ENCODE measurements at regions not wholly inside any gene's neighbourhood (a gene's known extent, or its start where the extent isn't known, plus 50 kb on each side); places are given as distances from the start of the nearest gene placed in this dataset.

DNA sequence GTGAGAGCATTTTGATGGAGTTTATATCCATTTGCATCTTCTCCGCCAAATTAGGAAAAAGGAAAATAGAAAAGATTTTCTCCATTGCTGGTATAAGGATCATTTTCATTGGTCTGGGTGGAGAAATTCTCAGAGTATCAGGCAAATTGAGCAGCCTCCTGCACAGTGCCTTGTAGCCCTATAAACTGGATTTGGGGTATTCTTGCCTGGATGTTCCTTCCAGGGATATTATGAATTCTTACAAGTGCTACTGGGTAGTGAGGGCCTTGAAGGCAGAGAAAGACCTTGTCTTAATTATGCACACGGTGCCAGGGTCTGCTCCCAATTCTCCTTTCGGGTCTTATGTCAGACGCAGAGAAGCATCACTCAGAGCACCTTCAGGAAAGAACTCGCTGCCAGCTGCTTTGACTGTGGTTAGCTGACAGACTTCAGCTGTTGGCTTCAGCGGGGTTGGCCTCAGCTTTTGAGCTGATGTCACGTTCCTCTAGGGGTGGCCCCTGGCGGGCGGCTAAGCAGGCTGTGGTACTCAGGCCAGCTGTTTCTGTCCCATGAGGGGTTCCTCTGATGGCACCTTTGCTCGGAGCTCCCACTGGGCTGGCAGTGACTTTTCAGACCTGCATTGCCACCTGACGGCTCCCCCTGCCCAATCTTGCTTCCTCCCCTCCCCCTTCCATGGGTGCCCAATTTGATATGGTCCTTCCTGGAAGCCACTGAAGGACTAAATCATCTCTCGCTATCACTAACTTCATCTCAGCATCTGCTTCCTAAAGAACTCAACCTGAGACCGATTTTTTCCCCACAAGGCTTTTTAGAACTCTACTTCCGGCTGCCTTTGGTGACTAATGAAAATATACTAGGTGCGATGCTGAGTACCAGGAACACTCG lies 519.5 kb downstream of the BCOR start:
- Mint-ChIP-seq H3K27me3 (ENCODE audit: insufficient read depth, unreplicated experiment) (no peaks in the 10 kb centered on the region), H3K9me3 (ENCODE audit: unreplicated experiment) (no peaks in the 10 kb centered on the region), H3K27ac (ENCODE audit: unreplicated experiment) (no peak overlapping the region), H3K4me3 (ENCODE audit: unreplicated experiment) (no peak overlapping the region), H3K4me1 (ENCODE audit: low read depth, unreplicated experiment) (no peaks in the 10 kb centered on the region), H3K36me3 (ENCODE audit: insufficient read depth, unreplicated experiment) (no peaks in the 10 kb centered on the region)
- ChIA-PET CTCF (no interaction called here), POLR2A (no interaction called here)
- no TSS peak for BruUV-seq (replicated peaks)
- TF ChIP-seq, protein P1, sequence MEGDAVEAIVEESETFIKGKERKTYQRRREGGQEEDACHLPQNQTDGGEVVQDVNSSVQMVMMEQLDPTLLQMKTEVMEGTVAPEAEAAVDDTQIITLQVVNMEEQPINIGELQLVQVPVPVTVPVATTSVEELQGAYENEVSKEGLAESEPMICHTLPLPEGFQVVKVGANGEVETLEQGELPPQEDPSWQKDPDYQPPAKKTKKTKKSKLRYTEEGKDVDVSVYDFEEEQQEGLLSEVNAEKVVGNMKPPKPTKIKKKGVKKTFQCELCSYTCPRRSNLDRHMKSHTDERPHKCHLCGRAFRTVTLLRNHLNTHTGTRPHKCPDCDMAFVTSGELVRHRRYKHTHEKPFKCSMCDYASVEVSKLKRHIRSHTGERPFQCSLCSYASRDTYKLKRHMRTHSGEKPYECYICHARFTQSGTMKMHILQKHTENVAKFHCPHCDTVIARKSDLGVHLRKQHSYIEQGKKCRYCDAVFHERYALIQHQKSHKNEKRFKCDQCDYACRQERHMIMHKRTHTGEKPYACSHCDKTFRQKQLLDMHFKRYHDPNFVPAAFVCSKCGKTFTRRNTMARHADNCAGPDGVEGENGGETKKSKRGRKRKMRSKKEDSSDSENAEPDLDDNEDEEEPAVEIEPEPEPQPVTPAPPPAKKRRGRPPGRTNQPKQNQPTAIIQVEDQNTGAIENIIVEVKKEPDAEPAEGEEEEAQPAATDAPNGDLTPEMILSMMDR (IDR thresholded peaks at IDR 0.05; ENCODE audit: insufficient read depth in 1 of 2, low read depth in 1 of 2, low read length in 1 of 2, severe bottlenecking in 1 of 2, unreplicated experiment in 1 of 2), result no peak
- no peaks in the 10 kb centered on the region for H3K36me3 ChIP-seq (ENCODE audit: control insufficient read depth, insufficient read depth, low read length)
- intact Hi-C loops (cut with micrococcal nuclease; ENCODE audit: unreplicated experiment), result no loop called here
- no peaks in the 10 kb centered on the region for H3K9me3 ChIP-seq
- no peak overlapping the region for H3K4me3 ChIP-seq (ENCODE audit: low read depth, low read length)
- no peaks in the 10 kb centered on the region for H3K4me1 ChIP-seq
- no peaks in the 10 kb centered on the region for H3K27me3 ChIP-seq (replicated peaks; ENCODE audit: control insufficient read depth, insufficient read depth, low read length)
- no peak for DNase-seq

DNA sequence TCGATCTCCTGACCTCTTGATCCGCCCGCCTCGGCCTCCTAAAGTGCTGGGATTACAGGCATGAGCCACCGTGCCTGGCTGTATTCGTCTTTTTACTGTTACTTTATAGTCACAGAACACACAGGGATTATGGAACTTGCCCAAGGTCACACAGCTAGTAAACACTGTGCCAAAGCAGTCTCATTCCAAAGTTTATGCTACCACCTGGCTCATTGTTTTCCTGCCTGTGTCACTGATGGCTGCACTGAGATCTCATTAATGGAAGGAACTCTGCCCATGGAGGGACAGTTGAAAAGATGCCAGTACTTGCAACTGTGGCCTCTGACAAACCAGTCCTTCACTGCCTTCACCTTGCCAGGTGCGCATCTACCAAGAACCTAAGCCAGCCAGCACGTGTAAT lies 517.7 kb downstream of the BCOR start:
- no peaks in the 10 kb centered on the region for H3K36me3 Mint-ChIP-seq (ENCODE audit: insufficient read depth, unreplicated experiment)
- no peak overlapping the region for H3K27ac Mint-ChIP-seq (ENCODE audit: unreplicated experiment)
- BruUV-seq (replicated peaks), result no TSS peak
- DNase-seq, result no peak
- Histone ChIP-seq H3K4me3 (ENCODE audit: low read depth, low read length) (no peak overlapping the region), H3K36me3 (ENCODE audit: control insufficient read depth, insufficient read depth, low read length) (no peaks in the 10 kb centered on the region), H3K4me1 (no peaks in the 10 kb centered on the region), H3K27me3 (replicated peaks; ENCODE audit: control insufficient read depth, insufficient read depth, low read length) (no peaks in the 10 kb centered on the region), H3K9me3 (no peaks in the 10 kb centered on the region)
- CTCF ChIA-PET, result no interaction called here
- no peaks in the 10 kb centered on the region for H3K4me1 Mint-ChIP-seq (ENCODE audit: low read depth, unreplicated experiment)
- no peaks in the 10 kb centered on the region for H3K9me3 Mint-ChIP-seq (ENCODE audit: unreplicated experiment)
- intact Hi-C loops (cut with micrococcal nuclease; ENCODE audit: unreplicated experiment), result no loop called here
- H3K27me3 Mint-ChIP-seq (ENCODE audit: insufficient read depth, unreplicated experiment), result no peaks in the 10 kb centered on the region
- no peak overlapping the region for H3K4me3 Mint-ChIP-seq (ENCODE audit: unreplicated experiment)
- POLR2A ChIA-PET, result no interaction called here
- TF ChIP-seq, protein P1 (IDR thresholded peaks at IDR 0.05; ENCODE audit: insufficient read depth in 1 of 2, low read depth in 1 of 2, low read length in 1 of 2, severe bottlenecking in 1 of 2, unreplicated experiment in 1 of 2), result no peak

DNA sequence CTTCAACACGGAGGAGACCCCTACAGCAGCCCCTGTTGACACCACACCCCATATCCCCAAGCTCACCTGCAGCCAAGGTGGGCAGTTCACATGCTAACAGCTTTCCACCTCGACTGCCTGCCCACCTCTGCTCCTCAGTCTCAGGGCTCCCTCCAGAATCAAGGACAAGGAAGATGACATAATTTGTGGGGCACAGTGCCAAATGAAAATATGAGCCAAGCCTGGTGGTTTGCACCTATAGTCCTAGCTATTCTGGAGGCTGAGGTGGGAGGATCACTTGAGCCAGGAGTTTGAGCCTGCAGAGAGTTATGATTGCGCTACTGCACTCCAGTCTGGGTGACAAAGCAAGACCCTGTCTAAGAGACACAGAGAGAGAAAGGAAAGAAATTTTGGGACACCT lies 516.3 kb downstream of the BCOR start:
- H3K27me3 Mint-ChIP-seq (ENCODE audit: insufficient read depth, unreplicated experiment), result no peaks in the 10 kb centered on the region
- ChIA-PET POLR2A (no interaction called here), CTCF (no interaction called here)
- intact Hi-C loops (cut with micrococcal nuclease; ENCODE audit: unreplicated experiment), result no loop called here
- DNase-seq, result no peak
- Histone ChIP-seq H3K27me3 (replicated peaks; ENCODE audit: control insufficient read depth, insufficient read depth, low read length) (no peaks in the 10 kb centered on the region), H3K4me3 (ENCODE audit: low read depth, low read length) (no peak overlapping the region), H3K36me3 (ENCODE audit: control insufficient read depth, insufficient read depth, low read length) (no peaks in the 10 kb centered on the region), H3K4me1 (no peaks in the 10 kb centered on the region), H3K9me3 (no peaks in the 10 kb centered on the region)
- H3K4me1 Mint-ChIP-seq (ENCODE audit: low read depth, unreplicated experiment), result no peaks in the 10 kb centered on the region
- H3K36me3 Mint-ChIP-seq (ENCODE audit: insufficient read depth, unreplicated experiment), result no peaks in the 10 kb centered on the region
- TF ChIP-seq, protein P1 (IDR thresholded peaks at IDR 0.05; ENCODE audit: insufficient read depth in 1 of 2, low read depth in 1 of 2, low read length in 1 of 2, severe bottlenecking in 1 of 2, unreplicated experiment in 1 of 2), result no peak
- no peak overlapping the region for H3K4me3 Mint-ChIP-seq (ENCODE audit: unreplicated experiment)
- no peak overlapping the region for H3K27ac Mint-ChIP-seq (ENCODE audit: unreplicated experiment)
- BruUV-seq (replicated peaks), result no TSS peak
- H3K9me3 Mint-ChIP-seq (ENCODE audit: unreplicated experiment), result no peaks in the 10 kb centered on the region

Data from Caco-2 (cell line).